ENCODE measurements at regions not wholly inside any gene's neighbourhood (a gene's known extent, or its start where the extent isn't known, plus 50 kb on each side); places are given as distances from the start of the nearest gene placed in this dataset.

DNA sequence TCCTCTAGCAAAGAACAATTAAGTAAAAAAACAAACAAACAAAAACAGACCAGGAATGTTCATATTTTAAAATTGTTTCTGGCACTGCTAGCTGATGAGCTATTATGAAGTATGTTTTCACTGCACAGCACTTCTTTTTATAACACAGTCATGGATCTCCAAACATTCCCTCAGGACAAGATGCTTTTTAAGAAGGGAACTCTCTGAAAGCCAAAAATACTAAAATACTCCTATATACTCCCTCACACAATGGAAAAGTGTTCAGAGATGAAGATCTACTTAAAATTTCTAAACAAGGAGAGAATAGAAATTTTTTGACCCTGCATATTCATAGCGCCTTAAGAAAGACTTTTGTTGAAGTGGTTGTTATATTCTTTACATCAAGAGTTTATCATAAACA lies 926.8 kb downstream of the DIAPH3 start:
- TF ChIP-seq ZNF416 (tag by site-specific recombination; IDR thresholded peaks at IDR 0.05): no peak
- TF ChIP-seq, protein P1, sequence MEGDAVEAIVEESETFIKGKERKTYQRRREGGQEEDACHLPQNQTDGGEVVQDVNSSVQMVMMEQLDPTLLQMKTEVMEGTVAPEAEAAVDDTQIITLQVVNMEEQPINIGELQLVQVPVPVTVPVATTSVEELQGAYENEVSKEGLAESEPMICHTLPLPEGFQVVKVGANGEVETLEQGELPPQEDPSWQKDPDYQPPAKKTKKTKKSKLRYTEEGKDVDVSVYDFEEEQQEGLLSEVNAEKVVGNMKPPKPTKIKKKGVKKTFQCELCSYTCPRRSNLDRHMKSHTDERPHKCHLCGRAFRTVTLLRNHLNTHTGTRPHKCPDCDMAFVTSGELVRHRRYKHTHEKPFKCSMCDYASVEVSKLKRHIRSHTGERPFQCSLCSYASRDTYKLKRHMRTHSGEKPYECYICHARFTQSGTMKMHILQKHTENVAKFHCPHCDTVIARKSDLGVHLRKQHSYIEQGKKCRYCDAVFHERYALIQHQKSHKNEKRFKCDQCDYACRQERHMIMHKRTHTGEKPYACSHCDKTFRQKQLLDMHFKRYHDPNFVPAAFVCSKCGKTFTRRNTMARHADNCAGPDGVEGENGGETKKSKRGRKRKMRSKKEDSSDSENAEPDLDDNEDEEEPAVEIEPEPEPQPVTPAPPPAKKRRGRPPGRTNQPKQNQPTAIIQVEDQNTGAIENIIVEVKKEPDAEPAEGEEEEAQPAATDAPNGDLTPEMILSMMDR (tag by site-specific recombination; IDR thresholded peaks at IDR 0.05): no peak

Measured in HEK293 (cell line).